Sigmoid colon (tissue), 6 donors: ENCODE measurements at regions not wholly inside any gene's neighbourhood (a gene's known extent, or its start where the extent isn't known, plus 50 kb on each side); places are given as distances from the start of the nearest gene placed in this dataset.
"Not testable (repeated sequence)": the region's sequence is repeated elsewhere in the genome, so short reads cannot be mapped to it uniquely, and the experiment has no call there.

Source experiments
- DNase-seq: peaks from one replicate; pipeline ENCODE4 v3.0.0-alpha.2; 2019
- H3K27ac ChIP-seq, 4 donors: fragments of 200-600 bp; sonication (generic); one replicate each; pipeline ENCODE4 v1.5.1; 2016 to 2019; ENCODE audit warnings: mild to moderate bottlenecking in 1 of 4
- H3K27me3 ChIP-seq, 3 donors: fragments of 200-600 bp; sonication (generic); one replicate each; pipeline ENCODE4 v1.5.1; 2019; ENCODE audit warnings: mild to moderate bottlenecking in 1 of 3
- H3K36me3 ChIP-seq, 4 donors: fragments of 200-600 bp; sonication (generic); one replicate each; pipeline ENCODE4 v1.5.1; 2016 to 2019
- H3K4me1 ChIP-seq, 4 donors: fragments of 200-600 bp; sonication (generic); one replicate each; pipeline ENCODE4 v1.5.1; 2017 to 2019
- H3K4me3 ChIP-seq, 4 donors: fragments of 200-600 bp; sonication (generic); one replicate each; pipeline ENCODE4 v1.5.1; 2017 to 2019; ENCODE audit warnings: mild to moderate bottlenecking in 2 of 4, moderate library complexity in 1 of 4
- H3K9me3 ChIP-seq, 4 donors: fragments of 200-600 bp in 3 of 4; sonication (generic) in 3 of 4; one replicate each; pipeline versions ENCODE4 v1.5.1 to v1.6.1; 2013 to 2019
- EP300 ChIP-seq, 4 donors: sonication (generic); formaldehyde crosslinking; IDR thresholded peaks; one replicate each; pipeline ENCODE4 v1.6.1; 2017; ENCODE audit warnings: antibody characterized with exemption in 4 of 4
- POLR2A ChIP-seq, 2 donors: fragments of 450-650 bp; IDR thresholded peaks; one replicate each; pipeline ENCODE4 v1.6.1; 2016; ENCODE audit warnings: antibody characterized with exemption in 2 of 2, mild to moderate bottlenecking in 2 of 2, moderate library complexity in 2 of 2
- POLR2AphosphoS5 ChIP-seq, 4 donors: sonication (generic); formaldehyde crosslinking; IDR thresholded peaks; one replicate each; pipeline ENCODE4 v1.6.1; 2017; ENCODE audit warnings: antibody characterized with exemption in 4 of 4
- WGBS, 2 donors: extraction: QIAGEN DNeasy Blood & Tissue Kit; methylation state at CpG; one replicate each; pipeline ENCODE4 v1.1.7; 2013; 5-methylcytosine and 5-hydroxymethylcytosine counted together
- intact Hi-C: fragments of 100-400 bp; cut with DNase I; formaldehyde crosslinking; loops from one replicate; pipeline ENCODE4 v1.15.1; 2023
- TF ChIP-seq, protein P1 (sequence below), 4 experiments: fragments of 450-650 bp in 3 of 4; fragments of 200-600 bp in 1 of 4; IDR thresholded peaks; one replicate each; pipeline ENCODE4 v1.5.1; 2016 to 2019; ENCODE audit warnings: antibody characterized with exemption in 4 of 4, mild to moderate bottlenecking in 3 of 4, moderate library complexity in 2 of 4
- donor health status: healthy with polysubstance abuse.
- donor health status: healthy.

DNA sequence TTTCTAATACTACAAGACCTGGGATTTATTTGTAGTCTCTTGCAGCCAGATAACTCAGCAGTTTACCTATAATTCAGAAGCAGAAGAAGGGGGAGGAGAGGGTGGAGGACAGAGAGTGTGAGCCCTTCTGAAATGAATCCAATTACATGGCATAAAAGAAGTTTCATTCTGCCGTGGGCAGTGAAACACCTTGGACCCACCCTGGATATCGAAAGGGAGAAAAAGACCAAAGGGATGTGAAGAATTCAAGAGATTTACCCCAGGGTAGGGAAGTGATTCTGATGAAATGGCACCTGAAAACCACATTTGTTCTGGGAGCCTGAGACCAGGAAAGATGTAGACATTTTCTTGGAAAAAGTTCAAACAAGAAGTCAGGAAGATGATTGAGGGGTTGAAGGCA is 140.9 kb downstream of the NDFIP2 start:
- DNase-seq = no peak
- intact Hi-C loops = no loop called here
- TF ChIP-seq EP300 (IDR thresholded peaks at IDR 0.05) = no peak
- TF ChIP-seq, protein P1, sequence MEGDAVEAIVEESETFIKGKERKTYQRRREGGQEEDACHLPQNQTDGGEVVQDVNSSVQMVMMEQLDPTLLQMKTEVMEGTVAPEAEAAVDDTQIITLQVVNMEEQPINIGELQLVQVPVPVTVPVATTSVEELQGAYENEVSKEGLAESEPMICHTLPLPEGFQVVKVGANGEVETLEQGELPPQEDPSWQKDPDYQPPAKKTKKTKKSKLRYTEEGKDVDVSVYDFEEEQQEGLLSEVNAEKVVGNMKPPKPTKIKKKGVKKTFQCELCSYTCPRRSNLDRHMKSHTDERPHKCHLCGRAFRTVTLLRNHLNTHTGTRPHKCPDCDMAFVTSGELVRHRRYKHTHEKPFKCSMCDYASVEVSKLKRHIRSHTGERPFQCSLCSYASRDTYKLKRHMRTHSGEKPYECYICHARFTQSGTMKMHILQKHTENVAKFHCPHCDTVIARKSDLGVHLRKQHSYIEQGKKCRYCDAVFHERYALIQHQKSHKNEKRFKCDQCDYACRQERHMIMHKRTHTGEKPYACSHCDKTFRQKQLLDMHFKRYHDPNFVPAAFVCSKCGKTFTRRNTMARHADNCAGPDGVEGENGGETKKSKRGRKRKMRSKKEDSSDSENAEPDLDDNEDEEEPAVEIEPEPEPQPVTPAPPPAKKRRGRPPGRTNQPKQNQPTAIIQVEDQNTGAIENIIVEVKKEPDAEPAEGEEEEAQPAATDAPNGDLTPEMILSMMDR (IDR thresholded peaks at IDR 0.05) = no peak
- TF ChIP-seq POLR2A (IDR thresholded peaks at IDR 0.05) = no peak
- TF ChIP-seq POLR2AphosphoS5 (IDR thresholded peaks at IDR 0.05) = no peak
- H3K36me3 ChIP-seq = no peaks in the 10 kb centered on the region
- H3K4me3 ChIP-seq = no peak overlapping the region
- WGBS, 2 donors = 82 to 88% methylated on average over 2 of the region's 2 CpGs
- no peaks in the 10 kb centered on the region for H3K4me1 ChIP-seq
- H3K27me3 ChIP-seq = no peaks in the 10 kb centered on the region
- H3K27ac ChIP-seq = no peak overlapping the region
- H3K9me3 ChIP-seq = no peaks in the 10 kb centered on the region

DNA sequence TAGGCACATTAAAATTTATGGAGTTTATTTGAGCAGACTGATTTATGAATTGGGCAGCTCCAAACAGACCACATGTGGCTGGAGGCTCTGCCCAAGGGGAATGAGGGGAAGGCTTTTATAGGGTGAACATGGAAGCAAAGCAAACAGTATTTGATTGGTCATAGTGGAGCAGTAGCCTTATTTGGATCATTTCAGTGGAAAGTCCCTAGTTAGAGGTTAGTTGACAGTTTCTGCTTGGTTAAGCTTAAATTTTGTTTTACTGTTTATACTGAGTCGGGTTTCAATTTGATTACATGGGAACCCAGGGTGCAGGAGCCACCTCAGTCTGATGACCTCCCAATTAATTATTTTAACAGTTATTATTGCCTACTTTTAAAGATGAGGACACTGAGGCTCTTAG is 140.5 kb downstream of the NDFIP2 start:
- H3K9me3 ChIP-seq = no peaks in the 10 kb centered on the region
- 74 to 83% methylated on average over 1 of the region's 1 CpG for WGBS, 2 donors

DNA sequence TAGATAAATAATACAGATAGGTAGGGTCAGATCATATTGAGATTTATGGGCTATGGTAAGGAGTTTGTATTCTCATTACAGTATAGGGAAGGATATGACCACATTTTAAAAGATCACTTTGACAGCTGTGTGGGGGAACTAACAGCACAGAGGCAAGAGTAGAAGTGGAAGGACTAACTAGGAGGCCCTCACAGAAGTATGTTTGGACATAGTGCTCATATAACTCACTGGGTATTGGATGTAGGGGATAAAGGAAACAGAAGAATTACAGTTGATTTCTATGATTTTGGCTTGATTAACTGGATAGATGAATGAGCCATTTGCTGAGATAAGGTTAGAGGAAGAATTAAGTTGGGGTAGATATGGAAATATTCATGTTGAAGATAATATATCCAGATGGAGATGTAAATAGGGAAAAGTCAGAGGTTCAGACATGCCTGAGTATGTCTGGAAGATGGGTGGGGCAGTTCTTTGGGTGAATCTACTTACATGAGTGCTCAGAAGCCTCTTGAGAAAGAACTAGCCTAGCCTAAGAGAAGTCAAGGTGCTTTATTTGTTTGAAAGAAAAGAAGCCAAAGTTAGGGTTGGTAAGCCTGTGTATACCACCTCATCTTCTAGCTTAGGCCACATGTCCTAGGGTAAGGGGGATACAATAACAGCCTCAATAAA is 133.4 kb downstream of the NDFIP2 start:
- H3K9me3 ChIP-seq = no peaks in the 10 kb centered on the region
- DNase-seq = no peak
- TF ChIP-seq POLR2AphosphoS5 (IDR thresholded peaks at IDR 0.05) (no peak), EP300 (IDR thresholded peaks at IDR 0.05) (no peak), POLR2A (IDR thresholded peaks at IDR 0.05) (no peak)
- TF ChIP-seq, protein P1 (IDR thresholded peaks at IDR 0.05) = no peak
- no peak overlapping the region for H3K4me3 ChIP-seq
- H3K4me1 ChIP-seq = no peaks in the 10 kb centered on the region
- no peak overlapping the region for H3K27ac ChIP-seq
- intact Hi-C loops = no loop called here
- no peaks in the 10 kb centered on the region for H3K36me3 ChIP-seq
- no peaks in the 10 kb centered on the region for H3K27me3 ChIP-seq

More for the DNA sequence above, 140.5 kb downstream of the NDFIP2 start:
- DNase-seq = no peak
- intact Hi-C loops = no loop called here
- TF ChIP-seq EP300 (IDR thresholded peaks at IDR 0.05) = no peak
- no peak for TF ChIP-seq POLR2A (IDR thresholded peaks at IDR 0.05)
- TF ChIP-seq POLR2AphosphoS5 (IDR thresholded peaks at IDR 0.05) = no peak
- TF ChIP-seq, protein P1 (IDR thresholded peaks at IDR 0.05) = no peak
- Histone ChIP-seq H3K4me1 (no peaks in the 10 kb centered on the region), H3K4me3 (no peak overlapping the region), H3K36me3 (no peaks in the 10 kb centered on the region), H3K27me3 (no peaks in the 10 kb centered on the region), H3K27ac (no peak overlapping the region)

DNA sequence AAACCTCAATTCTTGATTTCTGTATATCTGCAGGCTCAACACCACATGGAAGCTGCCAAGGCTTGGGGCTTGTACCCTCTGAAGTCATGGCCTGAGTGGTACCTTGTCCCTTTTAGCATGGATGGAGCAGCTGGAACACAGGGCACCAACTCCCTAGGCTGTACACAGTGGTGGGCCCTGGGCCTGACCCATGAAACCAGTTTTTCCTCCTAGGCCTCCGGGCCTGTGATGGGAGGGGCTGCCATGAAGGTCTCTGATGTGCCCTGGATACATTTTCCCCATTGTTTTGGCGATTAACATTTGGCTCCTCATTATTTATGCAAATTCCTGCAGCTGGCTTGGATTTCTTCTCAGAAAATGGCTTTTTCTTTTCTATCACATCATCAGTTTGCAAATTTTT is 131.6 kb downstream of the NDFIP2 start:
- Histone ChIP-seq H3K9me3 (no peaks in the 10 kb centered on the region), H3K4me3 (no peak overlapping the region), H3K36me3 (no peaks in the 10 kb centered on the region), H3K27ac (no peak overlapping the region), H3K4me1 (no peaks in the 10 kb centered on the region), H3K27me3 (no peaks in the 10 kb centered on the region)
- intact Hi-C loops = no loop called here
- TF ChIP-seq POLR2A (IDR thresholded peaks at IDR 0.05) (no peak), EP300 (IDR thresholded peaks at IDR 0.05) (no peak), POLR2AphosphoS5 (IDR thresholded peaks at IDR 0.05) (no peak)
- TF ChIP-seq, protein P1 (IDR thresholded peaks at IDR 0.05) = no peak
- no peak for DNase-seq
- 73 to 82% methylated on average over 2 of the region's 2 CpGs for WGBS, 2 donors

DNA sequence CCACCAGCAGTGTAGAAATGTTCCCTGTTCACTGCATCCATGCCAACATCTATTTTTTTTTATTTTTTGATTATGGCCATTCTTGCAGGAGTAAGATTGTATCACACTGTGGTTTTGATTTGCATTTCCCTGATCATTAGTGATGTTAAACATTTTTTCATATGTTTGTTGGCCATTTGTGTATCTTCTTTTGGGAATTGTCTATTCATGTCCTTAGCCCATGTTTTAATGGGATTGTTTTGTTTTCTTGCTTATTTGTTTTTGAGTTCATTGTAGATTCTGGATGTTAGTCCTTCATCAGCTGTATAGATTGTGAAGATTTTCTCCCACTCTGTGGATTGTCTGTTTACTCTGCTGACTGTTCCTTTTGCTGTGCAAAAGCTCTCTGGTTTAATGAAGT is 126.9 kb downstream of the NDFIP2 start:
- intact Hi-C loops, DNase-seq, H3K27me3 ChIP-seq, H3K4me1 ChIP-seq, H3K9me3 ChIP-seq, H3K27ac ChIP-seq, H3K4me3 ChIP-seq, H3K36me3 ChIP-seq: not testable (repeated sequence)
